Stimulated activated CD8-positive, alpha-beta memory T cell treated with anti-CD3 and anti-CD28 coated beads, Interleukin-4, amount 100 ng/mL, for 4 hours (primary cell): ENCODE measurements at regions not wholly inside any gene's neighbourhood (a gene's known extent, or its start where the extent isn't known, plus 50 kb on each side); places are given as distances from the start of the nearest gene placed in this dataset.

Experiments used
- DNase-seq, 2 donors: peaks; one replicate each; pipeline ENCODE4 v3.0.0-alpha.2; 2020; ENCODE audit warnings: low read depth in 2 of 2, low spot score in 1 of 2

- no peak for DNase-seq
These were observed 1377.0 kb downstream of the SUCLG1 start for GRCh38 chr2:83081826-83082690.

- DNase-seq: no peak
These were observed 1380.1 kb downstream of the SUCLG1 start for GRCh38 chr2:83079007-83079406.

GRCh38 chr2:83072767-83073166, 1386.3 kb downstream of the SUCLG1 start:
- DNase-seq: no peak

- no peak for DNase-seq
These were observed 1387.2 kb downstream of the SUCLG1 start for GRCh38 chr2:83071914-83072313.

GRCh38 chr2:83071352-83071751, 1387.7 kb downstream of the SUCLG1 start:
- no peak for DNase-seq

- DNase-seq: no peak
These were observed 1389.4 kb downstream of the SUCLG1 start for GRCh38 chr2:83069724-83070123.

- no peak for DNase-seq
These were observed 1390.4 kb downstream of the SUCLG1 start for GRCh38 chr2:83068714-83069113.

- no peak for DNase-seq
These were observed 1391.1 kb downstream of the SUCLG1 start for GRCh38 chr2:83067947-83068346.

GRCh38 chr2:83063933-83064332, 1395.1 kb downstream of the SUCLG1 start:
- no peak for DNase-seq

- DNase-seq: no peak
These were observed 1395.6 kb downstream of the SUCLG1 start for GRCh38 chr2:83063511-83063910.

GRCh38 chr2:83058683-83059082, 1400.4 kb downstream of the SUCLG1 start:
- no peak for DNase-seq

- no peak for DNase-seq
These were observed 1403.6 kb downstream of the SUCLG1 start for GRCh38 chr2:83055376-83056010.

- no peak for DNase-seq
These were observed 1404.3 kb downstream of the SUCLG1 start for GRCh38 chr2:83054751-83055150.

GRCh38 chr2:83051538-83052170, 1407.4 kb downstream of the SUCLG1 start:
- DNase-seq: no peak

- no peak for DNase-seq
These were observed 1417.0 kb downstream of the SUCLG1 start for GRCh38 chr2:83042053-83042452.

- DNase-seq: no peak
These were observed 1436.4 kb downstream of the SUCLG1 start for GRCh38 chr2:83022631-83023210.

GRCh38 chr2:83017366-83018090, 1441.6 kb downstream of the SUCLG1 start:
- no peak for DNase-seq

- DNase-seq: no peak
These were observed 1442.6 kb downstream of the SUCLG1 start for GRCh38 chr2:83016343-83017110.

- no peak for DNase-seq
These were observed 1443.2 kb downstream of the SUCLG1 start for GRCh38 chr2:83015900-83016299.

- DNase-seq: no peak
These were observed 1443.9 kb downstream of the SUCLG1 start for GRCh38 chr2:83015035-83015715.
